ENCODE measurements at regions not wholly inside any gene's neighbourhood (a gene's known extent, or its start where the extent isn't known, plus 50 kb on each side); places are given as distances from the start of the nearest gene placed in this dataset.
"Not testable (repeated sequence)": the region's sequence is repeated elsewhere in the genome, so short reads cannot be mapped to it uniquely, and the experiment has no call there.

DNA sequence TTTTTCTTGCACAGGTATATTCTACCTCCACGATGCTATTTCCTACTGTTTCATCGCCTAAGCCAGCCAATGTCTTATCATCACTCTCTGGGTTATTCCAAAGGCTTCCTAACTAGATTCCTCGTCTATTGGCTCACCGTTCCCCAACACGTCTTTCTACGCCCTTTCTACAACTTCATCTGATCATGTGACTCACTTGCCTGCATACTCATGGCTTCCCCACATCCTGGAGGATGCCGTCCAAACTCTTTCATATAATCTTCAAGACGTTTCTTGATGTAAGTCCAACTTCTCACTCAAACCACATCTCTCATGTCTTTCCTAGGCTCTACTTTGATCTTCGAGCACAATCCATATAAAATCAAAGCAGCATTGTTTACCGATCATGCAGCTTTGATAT lies 322.0 kb upstream of the PPARGC1A start:
- no peak overlapping the region for H3K4me3 ChIP-seq (ENCODE audit: low read depth, low read length)
- in situ Hi-C loops (cut with HindIII; ENCODE audit: low sequenced_read_pairs): no loop called here
- peak; percentile 33 for DNase-seq (ENCODE audit: low read depth, low spot score)
- TF ChIP-seq, protein P1, sequence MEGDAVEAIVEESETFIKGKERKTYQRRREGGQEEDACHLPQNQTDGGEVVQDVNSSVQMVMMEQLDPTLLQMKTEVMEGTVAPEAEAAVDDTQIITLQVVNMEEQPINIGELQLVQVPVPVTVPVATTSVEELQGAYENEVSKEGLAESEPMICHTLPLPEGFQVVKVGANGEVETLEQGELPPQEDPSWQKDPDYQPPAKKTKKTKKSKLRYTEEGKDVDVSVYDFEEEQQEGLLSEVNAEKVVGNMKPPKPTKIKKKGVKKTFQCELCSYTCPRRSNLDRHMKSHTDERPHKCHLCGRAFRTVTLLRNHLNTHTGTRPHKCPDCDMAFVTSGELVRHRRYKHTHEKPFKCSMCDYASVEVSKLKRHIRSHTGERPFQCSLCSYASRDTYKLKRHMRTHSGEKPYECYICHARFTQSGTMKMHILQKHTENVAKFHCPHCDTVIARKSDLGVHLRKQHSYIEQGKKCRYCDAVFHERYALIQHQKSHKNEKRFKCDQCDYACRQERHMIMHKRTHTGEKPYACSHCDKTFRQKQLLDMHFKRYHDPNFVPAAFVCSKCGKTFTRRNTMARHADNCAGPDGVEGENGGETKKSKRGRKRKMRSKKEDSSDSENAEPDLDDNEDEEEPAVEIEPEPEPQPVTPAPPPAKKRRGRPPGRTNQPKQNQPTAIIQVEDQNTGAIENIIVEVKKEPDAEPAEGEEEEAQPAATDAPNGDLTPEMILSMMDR (IDR thresholded peaks at IDR 0.05; ENCODE audit: low read depth, low read length): no peak

DNA sequence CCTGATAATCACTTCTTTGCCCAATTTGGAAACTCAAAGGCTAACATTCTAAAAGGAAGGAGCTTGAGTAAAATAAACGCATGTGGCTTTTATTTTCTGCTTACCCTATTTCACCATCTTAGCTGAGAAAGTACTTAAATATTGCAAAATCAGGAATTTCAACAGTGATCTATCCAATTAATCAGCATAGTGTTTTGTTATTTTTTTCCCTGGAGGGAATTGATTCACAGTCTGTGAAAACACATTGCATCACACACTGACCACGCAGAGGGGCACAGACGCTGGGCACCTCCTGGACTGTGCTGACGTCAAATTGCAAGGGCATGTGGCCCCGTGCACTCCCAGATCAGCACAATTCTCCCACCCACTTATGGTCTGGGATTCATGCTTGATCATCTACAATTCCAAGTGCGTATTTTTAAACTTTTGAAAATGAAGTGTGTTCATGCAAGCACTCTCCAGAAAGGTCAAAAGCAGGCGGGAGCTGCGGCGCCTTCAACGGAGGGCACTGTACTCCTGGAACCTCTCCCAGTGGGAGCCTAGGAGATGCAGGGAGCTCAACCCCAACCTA lies 320.6 kb upstream of the PPARGC1A start:
- in situ Hi-C loops (cut with HindIII; ENCODE audit: low sequenced_read_pairs): no loop called here
- peak; percentile 86 for DNase-seq (ENCODE audit: low read depth, low spot score)

DNA sequence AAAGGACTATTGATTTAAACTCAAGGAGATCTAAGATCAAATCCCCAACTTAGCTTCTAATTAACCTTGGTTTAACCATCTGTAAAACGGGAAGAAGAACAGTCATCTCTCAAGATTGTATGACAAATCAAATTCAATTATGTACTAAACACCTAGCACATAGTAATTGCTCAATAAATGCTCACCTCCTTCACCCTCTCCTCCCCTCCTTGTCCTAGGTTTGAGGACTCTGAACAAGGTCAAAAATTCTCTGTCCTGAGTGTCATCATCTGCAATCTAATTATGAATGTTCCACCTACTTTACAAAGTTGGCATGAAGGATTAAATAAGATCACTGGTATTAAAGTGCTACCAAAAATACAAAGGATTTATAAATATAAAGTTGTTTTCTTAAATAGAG lies 320.1 kb upstream of the PPARGC1A start:
- DNase-seq (ENCODE audit: low read depth, low spot score): no peak
- TF ChIP-seq, protein P1 (IDR thresholded peaks at IDR 0.05; ENCODE audit: low read depth, low read length): no peak
- in situ Hi-C loops (cut with HindIII; ENCODE audit: low sequenced_read_pairs): no loop called here
- H3K4me3 ChIP-seq (ENCODE audit: low read depth, low read length): no peak overlapping the region

More for the DNA sequence above, 320.6 kb upstream of the PPARGC1A start:
- H3K4me3 ChIP-seq (ENCODE audit: low read depth, low read length): no peak overlapping the region
- TF ChIP-seq, protein P1 (IDR thresholded peaks at IDR 0.05; ENCODE audit: low read depth, low read length): no peak

DNA sequence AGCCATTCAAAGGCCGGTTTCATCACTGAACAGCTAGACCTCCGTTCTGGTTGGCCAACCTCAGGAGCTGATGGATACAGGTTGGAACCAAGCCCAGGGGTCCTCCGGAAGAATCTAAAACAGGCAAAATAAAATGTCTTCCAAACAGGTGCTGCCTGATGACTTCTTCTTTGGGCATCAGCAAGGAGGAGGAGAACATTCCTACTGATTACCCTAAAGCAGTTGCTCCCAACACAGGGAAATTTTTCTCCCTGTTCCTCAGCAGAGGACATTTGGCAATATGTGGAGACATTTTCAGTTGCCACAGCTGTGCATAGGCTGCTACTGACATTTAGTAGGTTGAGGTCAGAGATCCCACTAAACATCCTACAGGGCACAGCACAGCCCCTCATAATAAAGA lies 319.3 kb upstream of the PPARGC1A start:
- DNase-seq (ENCODE audit: low read depth, low spot score): no peak
- no peak overlapping the region for H3K4me3 ChIP-seq (ENCODE audit: low read depth, low read length)
- TF ChIP-seq, protein P1 (IDR thresholded peaks at IDR 0.05; ENCODE audit: low read depth, low read length): no peak
- in situ Hi-C loops (cut with HindIII; ENCODE audit: low sequenced_read_pairs): no loop called here

GRCh38 chr4:24208691-24209090 lies 318.8 kb upstream of the PPARGC1A start:
- in situ Hi-C loops (cut with HindIII; ENCODE audit: low sequenced_read_pairs): no loop called here
- no peak for DNase-seq (ENCODE audit: low read depth, low spot score)
- H3K4me3 ChIP-seq (ENCODE audit: low read depth, low read length): no peak overlapping the region
- TF ChIP-seq, protein P1 (IDR thresholded peaks at IDR 0.05; ENCODE audit: low read depth, low read length): no peak

GRCh38 chr4:24204708-24205107 lies 314.9 kb upstream of the PPARGC1A start:
- DNase-seq (ENCODE audit: low read depth, low spot score); in situ Hi-C loops (cut with HindIII; ENCODE audit: low sequenced_read_pairs); H3K4me3 ChIP-seq (ENCODE audit: low read depth, low read length): not testable (repeated sequence)

GRCh38 chr4:24203926-24204325 lies 314.1 kb upstream of the PPARGC1A start:
- TF ChIP-seq, protein P1 (IDR thresholded peaks at IDR 0.05; ENCODE audit: low read depth, low read length): no peak
- no peak for DNase-seq (ENCODE audit: low read depth, low spot score)
- no peak overlapping the region for H3K4me3 ChIP-seq (ENCODE audit: low read depth, low read length)
- in situ Hi-C loops (cut with HindIII; ENCODE audit: low sequenced_read_pairs): no loop called here
